Keratinocyte (primary cell): ENCODE measurements at regions not wholly inside any gene's neighbourhood (a gene's known extent, or its start where the extent isn't known, plus 50 kb on each side); places are given as distances from the start of the nearest gene placed in this dataset.

Source experiments
- DNase-seq: peaks from one replicate; pipeline ENCODE4 v3.0.0-alpha.2; 2011; ENCODE audit warnings: low read depth, missing footprints, low spot score
- FAIRE-seq: peaks from 2 replicates; lab custom pipeline; 2011; peaks lifted over from hg19 to GRCh38; lab: Jason Lieb, UNC
- H2AFZ ChIP-seq: 2 replicates; pipeline ENCODE4 v1.6.0; 2012; ENCODE audit warnings: low read length, control low read depth, inconsistent platforms; ENCODE audit not compliant: control insufficient read depth
- H3K27ac ChIP-seq: 2 replicates; pipeline ENCODE4 v1.5.1; 2011; ENCODE audit warnings: low read length; ENCODE audit not compliant: control insufficient read depth, insufficient read depth
- H3K27me3 ChIP-seq: 3 replicates; pipeline ENCODE4 v1.6.0; 2011; ENCODE audit warnings: low read length; ENCODE audit not compliant: control insufficient read depth, insufficient read depth; ENCODE audit errors: extremely low read depth
- H3K36me3 ChIP-seq, 2 experiments: 2 replicates in 1 of 2; 3 replicates in 1 of 2; pipeline ENCODE4 v1.5.1; 2011; ENCODE audit warnings: low read length in 2 of 2, mild to moderate bottlenecking in 1 of 2; ENCODE audit not compliant: control insufficient read depth in 2 of 2, insufficient read depth in 2 of 2; ENCODE audit errors: extremely low read depth in 1 of 2
- H3K4me1 ChIP-seq: 3 replicates; pipeline ENCODE4 v1.5.1; 2011; ENCODE audit warnings: low read length; ENCODE audit not compliant: control insufficient read depth, insufficient read depth; ENCODE audit errors: extremely low read depth
- H3K4me2 ChIP-seq: 3 replicates; pipeline ENCODE4 v1.6.0; 2011; ENCODE audit warnings: low read depth, low read length; ENCODE audit not compliant: control insufficient read depth, insufficient read depth; ENCODE audit errors: extremely low read depth
- H3K4me3 ChIP-seq, 3 experiments: fragments of 200-600 bp in 1 of 3; sonication (generic) in 1 of 3; 2 replicates in 2 of 3; 3 replicates in 1 of 3; pipeline ENCODE4 v1.5.1; 2011 to 2016; ENCODE audit warnings: low read length in 3 of 3, mild to moderate bottlenecking in 3 of 3, control low read depth in 2 of 3, inconsistent platforms in 1 of 3, low read depth in 1 of 3, mixed read lengths in 1 of 3, mixed run types in 1 of 3, moderate library complexity in 1 of 3; ENCODE audit not compliant: control insufficient read depth in 2 of 3, insufficient read depth in 2 of 3; ENCODE audit errors: extremely low read depth in 1 of 3
- H3K79me2 ChIP-seq: 2 replicates; pipeline ENCODE4 v1.6.0; 2012; ENCODE audit warnings: low read length; ENCODE audit not compliant: control insufficient read depth, insufficient read depth
- H3K9ac ChIP-seq: 3 replicates; pipeline ENCODE4 v1.6.0; 2011; ENCODE audit warnings: low read length; ENCODE audit not compliant: control insufficient read depth, insufficient read depth; ENCODE audit errors: extremely low read depth
- H3K9me1 ChIP-seq: 3 replicates; pipeline ENCODE4 v1.6.0; 2011; ENCODE audit warnings: low read length; ENCODE audit not compliant: control insufficient read depth, insufficient read depth; ENCODE audit errors: extremely low read depth
- H3K9me3 ChIP-seq: 2 replicates; pipeline ENCODE4 v1.5.1; 2012; ENCODE audit warnings: low read depth, low read length; ENCODE audit not compliant: control insufficient read depth
- H4K20me1 ChIP-seq: 3 replicates; pipeline ENCODE4 v1.6.0; 2011; ENCODE audit warnings: low read length; ENCODE audit not compliant: control insufficient read depth, insufficient read depth; ENCODE audit errors: extremely low read depth
- CTCF ChIP-seq, 3 experiments: IDR thresholded peaks in 1 of 3; conservative IDR thresholded peaks in 1 of 3; optimal IDR thresholded peaks in 1 of 3; 2 replicates in 2 of 3; 3 replicates in 1 of 3; pipeline versions ENCODE3 to v1.5.1; 2011; ENCODE audit warnings: low read length in 3 of 3, mild to moderate bottlenecking in 3 of 3, moderate library complexity in 2 of 3, control low read depth in 1 of 3, inconsistent platforms in 1 of 3; ENCODE audit not compliant: insufficient read depth in 2 of 3; ENCODE audit errors: extremely low read depth in 1 of 3
- EZH2 ChIP-seq: IDR thresholded peaks from one replicate; pipeline ENCODE4 v1.6.1; 2012; ENCODE audit warnings: inconsistent platforms, mild to moderate bottlenecking, low read length, moderate library complexity
- dilution Hi-C: fragments of 300-500 bp; cut with MboI; formaldehyde crosslinking; loops from one replicate; pipeline ENCODE4 v1.7.0; 2020; ENCODE audit warnings: low sequenced_read_pairs; ENCODE audit not compliant: extremely low pct_ligation_motif_present

GRCh38 chrX:113001836-113002235 lies 161.2 kb upstream of the AMOT start:
- DNase-seq (no peak), FAIRE-seq (no peak)
- peak in 1 of 3 experiments; percentile 35 for TF ChIP-seq CTCF (optimal IDR thresholded peaks at IDR 0.05 in 1 of 3, IDR thresholded peaks at IDR 0.05 in 1 of 3, conservative IDR thresholded peaks at IDR 0.05 in 1 of 3; ENCODE audit: extremely low read depth in 1 of 3, insufficient read depth in 2 of 3, low read length in 3 of 3)
- no peak for TF ChIP-seq EZH2
- H3K79me2 ChIP-seq: no peaks in the 10 kb centered on the region
- no peaks in the 10 kb centered on the region for H3K9me3 ChIP-seq
- H3K27ac ChIP-seq: no peak overlapping the region
- no peaks in the 10 kb centered on the region for H3K27me3 ChIP-seq
- H3K9me1 ChIP-seq: no peaks in the 10 kb centered on the region
- no peaks in the 10 kb centered on the region for H3K4me1 ChIP-seq
- no peak overlapping the region for H3K9ac ChIP-seq
- H4K20me1 ChIP-seq: no peaks in the 10 kb centered on the region
- H3K4me3 ChIP-seq: no peak overlapping the region
- no peaks in the 10 kb centered on the region for H3K36me3 ChIP-seq
- no peak overlapping the region for H2AFZ ChIP-seq
- H3K4me2 ChIP-seq: no peak overlapping the region
- dilution Hi-C loops: no loop called here

- FAIRE-seq (no peak), DNase-seq (no peak)
- Histone ChIP-seq H3K9ac (no peak overlapping the region), H4K20me1 (no peaks in the 10 kb centered on the region), H3K4me2 (no peak overlapping the region), H3K36me3 (no peaks in the 10 kb centered on the region), H3K79me2 (no peaks in the 10 kb centered on the region), H3K9me3 (no peaks in the 10 kb centered on the region), H3K27me3 (no peaks in the 10 kb centered on the region), H3K4me1 (no peaks in the 10 kb centered on the region), H2AFZ (no peak overlapping the region), H3K9me1 (no peaks in the 10 kb centered on the region), H3K4me3 (no peak overlapping the region), H3K27ac (no peak overlapping the region)
- TF ChIP-seq CTCF (optimal IDR thresholded peaks at IDR 0.05 in 1 of 3, IDR thresholded peaks at IDR 0.05 in 1 of 3, conservative IDR thresholded peaks at IDR 0.05 in 1 of 3; ENCODE audit: extremely low read depth in 1 of 3, insufficient read depth in 2 of 3, low read length in 3 of 3) (no peak), EZH2 (no peak)
- dilution Hi-C loops: no loop called here
These were observed 157.4 kb upstream of the AMOT start for GRCh38 chrX:112997991-112998390.
